ENCODE measurements at regions not wholly inside any gene's neighbourhood (a gene's known extent, or its start where the extent isn't known, plus 50 kb on each side); places are given as distances from the start of the nearest gene placed in this dataset.

GRCh38 chr1:60959701-60960100 is 122.7 kb upstream of the NFIA start:
- no peak for TF ChIP-seq ZFX (IDR thresholded peaks at IDR 0.05; ENCODE audit: borderline replicate concordance)
- TF ChIP-seq, protein P1, sequence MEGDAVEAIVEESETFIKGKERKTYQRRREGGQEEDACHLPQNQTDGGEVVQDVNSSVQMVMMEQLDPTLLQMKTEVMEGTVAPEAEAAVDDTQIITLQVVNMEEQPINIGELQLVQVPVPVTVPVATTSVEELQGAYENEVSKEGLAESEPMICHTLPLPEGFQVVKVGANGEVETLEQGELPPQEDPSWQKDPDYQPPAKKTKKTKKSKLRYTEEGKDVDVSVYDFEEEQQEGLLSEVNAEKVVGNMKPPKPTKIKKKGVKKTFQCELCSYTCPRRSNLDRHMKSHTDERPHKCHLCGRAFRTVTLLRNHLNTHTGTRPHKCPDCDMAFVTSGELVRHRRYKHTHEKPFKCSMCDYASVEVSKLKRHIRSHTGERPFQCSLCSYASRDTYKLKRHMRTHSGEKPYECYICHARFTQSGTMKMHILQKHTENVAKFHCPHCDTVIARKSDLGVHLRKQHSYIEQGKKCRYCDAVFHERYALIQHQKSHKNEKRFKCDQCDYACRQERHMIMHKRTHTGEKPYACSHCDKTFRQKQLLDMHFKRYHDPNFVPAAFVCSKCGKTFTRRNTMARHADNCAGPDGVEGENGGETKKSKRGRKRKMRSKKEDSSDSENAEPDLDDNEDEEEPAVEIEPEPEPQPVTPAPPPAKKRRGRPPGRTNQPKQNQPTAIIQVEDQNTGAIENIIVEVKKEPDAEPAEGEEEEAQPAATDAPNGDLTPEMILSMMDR (IDR thresholded peaks at IDR 0.05): no peak
- no peak overlapping the region for H3K27ac ChIP-seq

- no peak for TF ChIP-seq ZFX (IDR thresholded peaks at IDR 0.05; ENCODE audit: borderline replicate concordance)
- TF ChIP-seq, protein P1 (IDR thresholded peaks at IDR 0.05): no peak
- no peak overlapping the region for H3K27ac ChIP-seq
Observed at GRCh38 chr1:60958001-60958400, 124.4 kb upstream of the NFIA start.

DNA sequence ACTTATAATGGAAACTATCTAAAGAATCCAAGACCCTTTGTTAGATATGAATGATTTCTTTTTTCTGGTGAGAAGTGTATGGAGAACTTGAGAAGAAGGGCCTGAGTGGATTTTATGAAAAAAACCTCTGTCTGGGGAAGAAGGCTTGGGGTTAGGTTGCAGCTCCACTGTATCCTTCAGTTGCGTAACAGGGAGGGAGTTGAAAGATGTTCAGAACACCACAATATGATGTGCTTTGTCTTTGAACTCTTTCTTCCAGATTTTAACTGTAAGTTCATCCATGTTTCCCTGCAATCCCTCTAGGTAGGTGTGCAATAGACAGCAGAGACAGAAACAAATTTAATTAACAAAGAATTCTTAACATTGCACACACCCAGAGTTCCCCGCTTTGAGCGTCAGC is 125.8 kb upstream of the NFIA start:
- no peak overlapping the region for H3K27ac ChIP-seq
- TF ChIP-seq ZFX (IDR thresholded peaks at IDR 0.05; ENCODE audit: borderline replicate concordance): no peak
- TF ChIP-seq, protein P1 (IDR thresholded peaks at IDR 0.05): no peak

DNA sequence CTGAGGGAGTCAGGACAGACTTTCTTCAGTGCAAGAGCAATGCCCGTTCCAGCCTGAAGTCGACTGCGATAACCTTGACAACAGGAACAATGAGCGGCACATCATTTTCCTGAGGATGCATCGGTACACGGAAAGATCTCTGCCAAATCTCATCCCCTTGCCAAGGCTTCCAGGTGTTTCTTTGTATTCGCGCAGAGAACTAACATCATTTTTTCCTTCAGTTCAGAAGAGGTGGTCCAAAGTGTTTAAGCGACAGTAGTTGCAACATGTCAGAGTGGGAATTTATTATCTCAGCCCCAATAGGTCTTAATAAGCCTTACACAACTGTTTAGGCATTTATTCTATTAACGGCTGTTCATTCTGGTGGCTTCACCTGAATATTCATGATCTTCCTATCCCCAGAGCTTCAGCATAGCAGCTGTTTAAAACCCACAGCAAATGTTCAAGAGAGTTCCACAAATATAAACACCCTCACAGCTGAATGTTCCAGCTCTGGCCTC is 129.7 kb upstream of the NFIA start:
- H3K27ac ChIP-seq: no peak overlapping the region
- TF ChIP-seq ZFX (IDR thresholded peaks at IDR 0.05; ENCODE audit: borderline replicate concordance): no peak
- TF ChIP-seq, protein P1 (IDR thresholded peaks at IDR 0.05): no peak

DNA sequence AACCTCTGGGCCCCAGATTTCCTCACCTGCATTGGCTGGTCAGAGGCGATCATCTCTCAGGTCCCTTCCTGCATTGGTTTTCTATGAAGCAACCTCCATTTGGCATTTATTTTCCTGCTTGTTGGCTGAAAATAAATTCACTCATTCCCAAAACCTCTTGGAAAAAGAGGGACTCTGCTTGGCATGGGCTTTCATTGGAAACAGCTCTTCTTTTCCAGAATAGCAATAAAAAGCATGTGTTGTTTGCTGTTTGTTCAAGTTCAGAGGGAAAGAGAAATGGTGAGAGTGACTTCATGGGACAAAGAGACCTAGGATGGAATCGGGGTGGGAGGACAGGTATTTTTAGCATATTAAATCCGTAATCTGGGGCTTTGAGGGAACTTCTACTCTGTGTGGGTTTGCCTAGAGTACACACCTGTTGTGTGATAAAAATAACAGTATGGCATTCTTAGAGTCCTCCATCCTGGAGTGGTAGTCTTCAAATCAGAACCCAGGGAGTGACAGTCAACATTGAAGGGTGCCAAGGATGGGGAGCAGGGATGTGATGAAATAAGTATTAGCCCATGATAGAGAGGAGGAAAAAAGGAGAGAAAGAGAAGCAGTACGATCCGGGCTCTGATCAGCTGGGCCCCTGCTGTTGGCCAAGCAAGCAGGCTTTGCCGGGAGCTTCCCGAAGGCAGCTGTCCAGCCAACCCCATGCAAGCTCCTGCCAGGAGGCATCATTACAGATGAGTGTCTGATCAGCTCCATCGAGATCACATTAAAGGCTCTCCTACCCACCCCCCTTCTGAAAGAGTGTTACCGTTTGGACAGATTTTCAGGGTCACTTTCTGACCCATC is 131.9 kb upstream of the NFIA start:
- no peak overlapping the region for H3K27ac ChIP-seq
- TF ChIP-seq, protein P1 (IDR thresholded peaks at IDR 0.05): no peak
- TF ChIP-seq ZFX (IDR thresholded peaks at IDR 0.05; ENCODE audit: borderline replicate concordance): no peak

- no peak overlapping the region for H3K27ac ChIP-seq
- TF ChIP-seq, protein P1 (IDR thresholded peaks at IDR 0.05): no peak
- TF ChIP-seq ZFX (IDR thresholded peaks at IDR 0.05; ENCODE audit: borderline replicate concordance): no peak
Observed at GRCh38 chr1:60949826-60950197, 132.5 kb upstream of the NFIA start.

- TF ChIP-seq, protein P1 (IDR thresholded peaks at IDR 0.05): no peak
- no peak for TF ChIP-seq ZFX (IDR thresholded peaks at IDR 0.05; ENCODE audit: borderline replicate concordance)
- H3K27ac ChIP-seq: no peak overlapping the region
Observed at GRCh38 chr1:60949154-60949825, 133.1 kb upstream of the NFIA start.
